ENCODE measurements at regions not wholly inside any gene's neighbourhood (a gene's known extent, or its start where the extent isn't known, plus 50 kb on each side); places are given as distances from the start of the nearest gene placed in this dataset.

- Histone ChIP-seq H3K4me1 (ENCODE audit: control insufficient read depth, extremely low read depth, insufficient read depth, low read length) (no peaks in the 10 kb centered on the region), H3K9me3 (replicated peaks; ENCODE audit: control insufficient read depth, insufficient read depth, low read length) (no peaks in the 10 kb centered on the region), H2AFZ (ENCODE audit: low read depth, low read length) (no peak overlapping the region), H4K20me1 (replicated peaks; ENCODE audit: control insufficient read depth, extremely low read depth, insufficient read depth, low read length) (no peaks in the 10 kb centered on the region), H3K27me3 (ENCODE audit: control insufficient read depth in 2 of 2, insufficient read depth in 2 of 2, low read length in 2 of 2) (no peaks in the 10 kb centered on the region), H3K27ac (ENCODE audit: insufficient read depth, low read depth, low read length) (no peak overlapping the region), H3K9me1 (replicated peaks; ENCODE audit: control insufficient read depth, extremely low read depth, insufficient read depth, low read length) (no peaks in the 10 kb centered on the region), H3K79me2 (ENCODE audit: control insufficient read depth, insufficient read depth, low read length) (no peaks in the 10 kb centered on the region), H3K4me2 (ENCODE audit: insufficient read depth, low read length) (no peak overlapping the region), H3K36me3 (ENCODE audit: control insufficient read depth in 2 of 2, extremely low read depth in 1 of 2, insufficient read depth in 2 of 2, low read length in 2 of 2) (no peaks in the 10 kb centered on the region), H3K9ac (replicated peaks; ENCODE audit: extremely low read depth, insufficient read depth, low read length) (no peak overlapping the region), H3K4me3 (replicated peaks in 1 of 3; ENCODE audit: insufficient read depth in 1 of 3, low read depth in 1 of 3, low read length in 3 of 3) (no peak overlapping the region)
- dilution Hi-C loops (cut with MboI; ENCODE audit: extremely low pct_ligation_motif_present, low sequenced_read_pairs): no loop called here
- ChIA-PET POLR2A (no interaction called here), CTCF (no interaction called here)
- no peak for DNase-seq (ENCODE audit: low read depth, low spot score)
- FAIRE-seq: no peak
- intact Hi-C loops (cut with micrococcal nuclease): no loop called here
- no TSS peak for BruUV-seq (replicated peaks)
- no peak for TF ChIP-seq POLR2A (IDR thresholded peaks at IDR 0.05; ENCODE audit: low read depth, low read length)
- no peak for TF ChIP-seq MYC (IDR thresholded peaks at IDR 0.05; ENCODE audit: low read depth, low read length)
- no peak for TF ChIP-seq POLR2AphosphoS5 (IDR thresholded peaks at IDR 0.05; ENCODE audit: insufficient read depth, low read depth, low read length)
- TF ChIP-seq GATA2 (IDR thresholded peaks at IDR 0.05; ENCODE audit: insufficient read depth, insufficient read length, low read depth, low read length): no peak
- TF ChIP-seq, protein P1, sequence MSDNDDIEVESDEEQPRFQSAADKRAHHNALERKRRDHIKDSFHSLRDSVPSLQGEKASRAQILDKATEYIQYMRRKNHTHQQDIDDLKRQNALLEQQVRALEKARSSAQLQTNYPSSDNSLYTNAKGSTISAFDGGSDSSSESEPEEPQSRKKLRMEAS (IDR thresholded peaks at IDR 0.05; ENCODE audit: insufficient read depth, insufficient read length): no peak
- TF ChIP-seq FOS (IDR thresholded peaks at IDR 0.05; ENCODE audit: borderline replicate concordance, insufficient read depth, low read length): no peak
- TF ChIP-seq JUN (IDR thresholded peaks at IDR 0.05; ENCODE audit: borderline replicate concordance, insufficient read depth, insufficient read length, low read depth): no peak
- TF ChIP-seq CTCF (IDR thresholded peaks at IDR 0.05; ENCODE audit: extremely low read depth in 1 of 2, insufficient read depth in 1 of 2, low read depth in 1 of 2, low read length in 2 of 2): no peak
- no peak for TF ChIP-seq EZH2 (IDR thresholded peaks at IDR 0.05; ENCODE audit: borderline replicate concordance, low read depth, low read length, severe bottlenecking)
Observed at GRCh38 chr5:125450771-125451170, 704.3 kb upstream of the ZNF608 start.

Data from endothelial cell of umbilical vein (primary cell).